T-helper 2 cell treated with Interferon-gamma antibody and Interleukin-4, amounts not matched to agents 5 μg/mL and 100 μg/mL, for 36 hours (primary cell): ENCODE measurements at regions not wholly inside any gene's neighbourhood (a gene's known extent, or its start where the extent isn't known, plus 50 kb on each side); places are given as distances from the start of the nearest gene placed in this dataset.

Source experiments
- DNase-seq: peaks from one replicate; pipeline ENCODE4 v3.0.0; 2021; ENCODE audit warnings: low spot score
- H3K27ac Mint-ChIP-seq: one replicate; pipeline ENCODE4 v1.8.0; 2021; ENCODE audit warnings: mild to moderate bottlenecking, mixed read lengths
- H3K27me3 Mint-ChIP-seq: one replicate; pipeline ENCODE4 v1.8.0; 2021; ENCODE audit warnings: low read depth, mixed read lengths
- H3K36me3 Mint-ChIP-seq: one replicate; pipeline ENCODE4 v1.8.0; 2021; ENCODE audit warnings: low read depth, mixed read lengths
- H3K4me1 Mint-ChIP-seq: one replicate; pipeline ENCODE4 v1.8.0; 2021; ENCODE audit warnings: low read depth, mixed read lengths
- H3K4me3 Mint-ChIP-seq: one replicate; pipeline ENCODE4 v1.8.0; 2022; ENCODE audit warnings: mild to moderate bottlenecking, moderate library complexity, mixed read lengths
- H3K9me3 Mint-ChIP-seq: one replicate; pipeline ENCODE4 v1.8.0; 2021; ENCODE audit warnings: mixed read lengths

DNA sequence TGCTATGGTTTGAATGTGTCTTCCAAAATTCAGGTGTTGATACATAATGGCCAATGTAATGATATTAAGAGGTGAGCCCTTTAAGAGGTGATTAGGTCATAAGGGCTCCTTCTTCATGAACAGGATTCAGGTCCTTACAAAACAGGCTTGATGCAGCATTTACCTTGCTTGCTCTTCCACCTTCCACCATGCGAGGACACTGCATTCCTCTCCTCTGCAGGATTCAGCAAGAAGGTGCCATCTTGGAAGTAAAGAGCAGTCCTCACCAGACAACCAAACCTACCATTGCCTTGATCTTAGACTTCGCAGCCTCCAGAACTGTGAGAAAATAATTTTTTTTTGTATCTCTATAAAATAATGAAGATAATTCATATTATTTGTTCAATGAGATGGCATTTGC lies 314.0 kb upstream of the SMARCA2 start:
- Mint-ChIP-seq H3K4me3 (no peak overlapping the region), H3K27me3 (peaks cover 2% of the 10 kb centered on the region), H3K36me3 (no peaks in the 10 kb centered on the region), H3K27ac (no peak overlapping the region), H3K9me3 (no peaks in the 10 kb centered on the region), H3K4me1 (no peaks in the 10 kb centered on the region)
- no peak for DNase-seq

DNA sequence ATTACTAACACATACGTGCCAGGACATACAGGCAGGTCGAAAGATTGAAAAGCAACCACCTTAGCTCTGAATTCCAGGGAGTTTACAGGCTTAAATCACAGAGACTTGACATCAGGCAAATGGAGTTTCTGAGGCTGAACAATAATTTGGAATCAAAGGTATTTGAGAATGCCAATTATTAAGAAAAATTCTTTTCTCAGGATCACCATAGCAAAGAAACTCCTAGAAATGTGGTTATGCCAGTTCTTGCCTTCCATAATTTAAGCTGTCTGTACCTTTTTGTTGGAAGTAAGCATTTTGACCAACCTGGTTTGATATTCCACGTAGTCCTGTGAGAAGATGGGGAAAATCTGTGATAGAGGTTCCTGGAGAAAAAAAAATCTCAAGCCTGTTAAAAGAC lies 312.4 kb upstream of the SMARCA2 start:
- DNase-seq, result no peak
- no peaks in the 10 kb centered on the region for H3K9me3 Mint-ChIP-seq
- no peak overlapping the region for H3K27ac Mint-ChIP-seq
- no peaks in the 10 kb centered on the region for H3K4me1 Mint-ChIP-seq
- no peaks in the 10 kb centered on the region for H3K36me3 Mint-ChIP-seq
- no peak overlapping the region for H3K4me3 Mint-ChIP-seq
- peaks cover 5% of the 10 kb centered on the region for H3K27me3 Mint-ChIP-seq

DNA sequence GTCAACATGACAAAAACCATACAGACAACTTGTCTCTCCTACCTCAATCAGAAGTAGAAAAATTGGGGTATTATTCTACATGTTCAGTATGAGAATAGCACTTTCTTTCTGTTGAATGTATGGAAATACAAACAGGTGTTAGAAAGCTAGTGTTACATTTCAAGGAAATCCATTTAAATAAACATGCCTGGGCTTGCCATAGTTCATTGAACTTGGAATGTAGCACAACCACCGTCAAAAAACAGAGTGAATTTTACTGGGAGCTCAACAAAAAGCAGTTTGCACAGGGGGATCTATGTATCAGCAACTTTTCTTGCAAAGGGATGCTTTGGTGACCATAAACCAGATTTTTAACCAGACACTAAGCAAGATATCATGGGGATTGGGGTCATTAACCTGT lies 307.9 kb upstream of the SMARCA2 start:
- Mint-ChIP-seq H3K9me3 (no peaks in the 10 kb centered on the region), H3K36me3 (no peaks in the 10 kb centered on the region), H3K4me3 (no peak overlapping the region), H3K27ac (no peak overlapping the region), H3K4me1 (no peaks in the 10 kb centered on the region), H3K27me3 (peaks cover 16% of the 10 kb centered on the region)
- DNase-seq, result no peak

DNA sequence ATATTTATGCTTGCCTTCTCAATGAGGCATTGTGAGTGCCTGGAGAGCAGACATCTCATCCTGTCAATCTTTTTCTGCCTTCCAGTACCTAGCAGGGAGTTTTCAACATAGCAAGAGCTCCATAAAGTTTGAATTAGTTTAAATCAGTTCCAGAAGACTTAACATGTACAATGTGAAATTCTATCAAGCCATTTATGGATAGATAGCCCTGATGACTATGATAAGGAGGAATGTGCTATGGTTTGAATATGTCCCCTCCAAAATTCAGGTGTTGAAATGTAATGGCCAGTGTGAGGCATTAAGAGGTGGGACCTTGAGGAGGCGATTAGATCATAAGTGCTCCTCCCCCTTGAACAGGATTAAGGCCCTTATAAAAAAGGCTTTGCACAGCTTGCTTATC lies 306.9 kb upstream of the SMARCA2 start:
- Mint-ChIP-seq H3K27me3 (peaks cover 18% of the 10 kb centered on the region), H3K4me3 (no peak overlapping the region), H3K9me3 (no peaks in the 10 kb centered on the region), H3K27ac (no peak overlapping the region), H3K4me1 (no peaks in the 10 kb centered on the region), H3K36me3 (no peaks in the 10 kb centered on the region)
- DNase-seq, result no peak

DNA sequence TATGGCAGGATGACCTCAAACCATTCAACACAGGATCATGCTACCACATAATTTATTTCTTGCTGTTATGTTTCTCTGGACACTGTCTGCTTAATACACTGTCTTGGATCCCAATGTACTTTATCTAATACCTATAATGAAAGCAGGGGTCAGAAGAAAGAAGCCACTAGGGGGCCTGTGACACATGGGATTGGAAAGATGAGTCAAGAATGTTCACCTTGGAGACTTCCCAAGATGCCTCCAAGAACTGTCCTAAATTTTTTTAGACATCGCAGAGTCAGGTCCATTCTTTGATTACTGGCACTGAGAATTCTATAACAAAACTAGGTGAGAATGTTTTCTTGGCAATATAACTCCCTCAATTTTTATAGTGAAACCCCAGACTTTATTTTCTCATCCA lies 305.8 kb upstream of the SMARCA2 start:
- no peaks in the 10 kb centered on the region for H3K36me3 Mint-ChIP-seq
- H3K27me3 Mint-ChIP-seq, result peaks cover 15% of the 10 kb centered on the region
- no peak for DNase-seq
- no peak overlapping the region for H3K27ac Mint-ChIP-seq
- H3K9me3 Mint-ChIP-seq, result no peaks in the 10 kb centered on the region
- H3K4me1 Mint-ChIP-seq, result no peaks in the 10 kb centered on the region
- no peak overlapping the region for H3K4me3 Mint-ChIP-seq

DNA sequence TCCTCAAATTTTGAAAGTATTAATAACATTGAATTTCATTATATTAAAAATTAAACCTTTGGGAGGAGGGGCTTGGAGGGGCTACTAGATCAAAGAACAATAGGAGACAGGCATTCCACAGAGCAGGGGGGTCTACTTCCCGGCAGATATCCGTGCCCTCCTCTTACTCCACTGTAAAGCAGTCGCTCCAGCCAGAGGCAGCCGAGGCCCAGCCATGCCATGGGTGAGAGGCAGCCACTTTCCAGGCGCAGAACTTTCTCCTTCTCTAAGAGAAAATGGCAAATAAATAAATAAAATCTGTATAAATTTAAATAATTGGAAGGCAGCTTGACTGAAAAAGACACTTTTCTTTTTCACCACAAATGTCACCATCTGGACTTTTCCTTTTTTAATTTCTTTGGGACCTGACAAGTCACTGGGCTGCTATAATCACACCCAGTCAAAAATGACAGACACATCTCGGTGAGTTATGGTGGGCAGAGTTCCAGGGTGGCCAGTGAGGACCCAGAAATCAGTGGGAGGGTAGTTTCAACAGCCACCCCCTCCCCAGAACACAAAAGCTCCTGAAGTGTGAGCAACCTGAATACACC lies 302.2 kb upstream of the SMARCA2 start:
- Mint-ChIP-seq H3K4me3 (no peak overlapping the region), H3K27ac (no peak overlapping the region), H3K9me3 (no peaks in the 10 kb centered on the region), H3K36me3 (no peaks in the 10 kb centered on the region), H3K27me3 (peaks cover 13% of the 10 kb centered on the region), H3K4me1 (no peaks in the 10 kb centered on the region)
- no peak for DNase-seq

DNA sequence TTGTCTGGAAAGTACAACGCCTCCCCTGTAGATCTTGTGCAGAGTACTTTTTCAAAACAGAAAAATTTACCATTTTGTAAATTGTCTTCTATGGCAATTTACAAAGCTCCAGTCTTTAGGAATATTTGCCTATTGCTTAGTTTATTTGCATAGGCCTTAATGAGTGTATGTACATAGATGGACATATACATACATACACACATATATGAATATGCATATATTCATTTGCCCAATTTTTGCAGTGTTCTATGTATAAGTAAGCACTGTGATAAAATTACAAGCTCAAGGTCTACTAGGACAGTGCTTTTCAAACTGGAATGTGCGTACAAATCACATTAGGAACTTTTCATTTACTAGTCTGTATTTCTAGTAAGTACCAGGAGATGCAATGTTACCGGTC lies 301.3 kb upstream of the SMARCA2 start:
- no peaks in the 10 kb centered on the region for H3K36me3 Mint-ChIP-seq
- H3K9me3 Mint-ChIP-seq, result no peaks in the 10 kb centered on the region
- DNase-seq, result no peak
- no peak overlapping the region for H3K4me3 Mint-ChIP-seq
- H3K4me1 Mint-ChIP-seq, result no peaks in the 10 kb centered on the region
- no peak overlapping the region for H3K27ac Mint-ChIP-seq
- H3K27me3 Mint-ChIP-seq, result peaks cover 10% of the 10 kb centered on the region

DNA sequence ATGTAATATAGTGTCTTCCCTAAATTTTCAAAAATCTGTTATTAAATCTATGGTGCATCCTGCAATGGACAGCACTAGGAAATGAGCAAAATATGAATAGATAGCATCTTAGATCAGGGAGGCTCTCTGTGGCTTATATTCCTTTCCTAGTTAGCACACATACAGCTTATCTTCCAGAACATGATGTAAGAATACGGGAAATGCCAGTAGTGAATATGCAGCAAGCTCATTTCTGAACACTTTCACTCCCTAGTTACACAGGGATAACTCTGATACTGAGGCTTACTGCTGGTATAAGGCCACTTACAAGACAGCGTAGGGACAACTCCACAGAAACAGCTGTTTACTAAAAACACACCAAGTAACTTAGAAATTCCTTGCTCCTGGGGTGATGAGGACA lies 297.3 kb upstream of the SMARCA2 start:
- H3K9me3 Mint-ChIP-seq, result no peaks in the 10 kb centered on the region
- H3K27ac Mint-ChIP-seq, result no peak overlapping the region
- DNase-seq, result no peak

DNA sequence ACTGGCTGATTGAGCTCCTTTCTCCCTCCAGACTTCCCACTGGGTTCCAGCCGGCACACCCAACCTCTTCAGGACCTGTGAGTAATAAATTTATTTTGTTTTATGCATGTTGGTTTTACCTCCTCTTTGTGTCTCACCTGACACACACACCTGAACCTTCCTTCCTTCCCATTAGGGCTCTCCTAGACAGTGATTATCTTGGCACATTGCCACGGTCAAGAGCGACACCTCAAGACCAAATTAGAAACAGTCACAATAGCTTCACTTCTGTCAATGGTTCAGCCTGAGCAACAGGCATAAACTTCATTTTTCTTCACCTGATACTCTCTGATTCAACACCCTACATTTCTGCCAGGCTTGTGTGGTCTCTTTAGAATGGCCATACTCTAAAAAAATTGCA lies 296.3 kb upstream of the SMARCA2 start:
- Mint-ChIP-seq H3K27me3 (peaks cover 3% of the 10 kb centered on the region), H3K36me3 (no peaks in the 10 kb centered on the region), H3K4me1 (no peaks in the 10 kb centered on the region), H3K9me3 (no peaks in the 10 kb centered on the region), H3K4me3 (no peak overlapping the region), H3K27ac (no peak overlapping the region)
- no peak for DNase-seq

More for the DNA sequence above, 297.3 kb upstream of the SMARCA2 start:
- H3K4me3 Mint-ChIP-seq, result no peak overlapping the region
- H3K27me3 Mint-ChIP-seq, result peaks cover 3% of the 10 kb centered on the region
- H3K36me3 Mint-ChIP-seq, result no peaks in the 10 kb centered on the region
- H3K4me1 Mint-ChIP-seq, result no peaks in the 10 kb centered on the region

DNA sequence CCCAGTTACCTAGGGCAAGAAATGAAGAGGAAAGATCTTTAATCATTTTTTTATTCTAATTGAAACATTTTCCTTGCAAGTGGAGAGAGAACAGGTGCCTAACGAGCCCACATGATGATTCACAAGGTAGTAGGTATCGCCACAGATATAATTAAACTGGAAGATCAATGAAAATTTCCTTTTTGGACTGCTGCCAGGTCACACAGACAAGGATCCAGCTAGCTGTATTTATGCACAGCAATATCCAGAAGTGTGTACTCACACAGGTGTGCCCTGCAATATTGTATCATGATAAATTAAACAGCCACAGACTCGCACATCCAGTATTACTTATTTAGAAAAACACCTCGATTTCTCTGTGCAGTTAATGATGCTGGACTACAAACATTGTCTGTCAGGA lies 294.0 kb upstream of the SMARCA2 start:
- no peak for DNase-seq
- Mint-ChIP-seq H3K36me3 (no peaks in the 10 kb centered on the region), H3K4me1 (no peaks in the 10 kb centered on the region), H3K27me3 (peaks cover 3% of the 10 kb centered on the region), H3K27ac (no peak overlapping the region), H3K4me3 (no peak overlapping the region), H3K9me3 (no peaks in the 10 kb centered on the region)

DNA sequence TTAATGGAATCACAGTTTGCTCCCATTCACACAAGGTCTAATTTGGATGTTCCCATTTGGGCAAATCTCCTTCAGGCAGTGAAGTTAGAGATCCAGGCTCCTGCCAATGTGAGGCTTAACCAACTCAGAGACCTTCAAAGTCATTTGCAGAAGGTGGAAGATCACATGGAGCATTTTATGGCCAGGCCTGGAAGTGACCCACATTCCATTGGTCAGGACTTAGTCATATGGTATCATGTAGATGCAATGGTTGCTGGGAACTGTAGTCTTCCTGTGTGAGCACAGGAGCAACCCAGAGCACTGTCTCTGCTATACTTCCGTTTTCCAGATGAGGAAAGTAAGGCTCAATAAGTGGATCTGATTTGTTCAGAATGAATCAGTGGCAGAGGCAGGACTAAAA lies 292.7 kb upstream of the SMARCA2 start:
- Mint-ChIP-seq H3K9me3 (no peaks in the 10 kb centered on the region), H3K4me3 (no peak overlapping the region), H3K27me3 (peaks cover 3% of the 10 kb centered on the region), H3K27ac (no peak overlapping the region), H3K36me3 (no peaks in the 10 kb centered on the region), H3K4me1 (no peaks in the 10 kb centered on the region)
- DNase-seq, result no peak

DNA sequence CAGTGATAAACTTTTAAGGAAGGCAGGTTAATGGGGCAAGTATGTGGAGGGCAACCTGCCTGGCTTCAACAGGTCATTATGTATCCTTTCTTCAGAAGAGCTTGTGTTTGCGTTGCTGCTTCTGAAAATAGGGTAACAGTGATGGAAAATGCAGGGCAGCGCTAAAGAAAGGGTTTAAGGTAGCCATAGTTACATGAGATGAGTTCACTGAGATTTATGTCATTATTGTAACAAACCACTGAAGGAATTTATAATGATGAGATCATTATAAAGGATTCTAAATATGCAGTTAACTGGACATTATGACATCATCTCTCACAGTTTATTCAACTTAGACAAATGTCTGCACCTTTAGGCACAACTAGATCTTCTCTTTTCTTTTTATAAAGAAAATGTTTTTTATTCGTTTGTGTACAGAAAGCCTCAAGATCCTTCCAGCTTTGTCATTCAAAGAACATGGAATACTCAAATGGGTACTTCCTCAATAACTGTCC lies 291.6 kb upstream of the SMARCA2 start:
- no peaks in the 10 kb centered on the region for H3K9me3 Mint-ChIP-seq
- H3K4me3 Mint-ChIP-seq, result no peak overlapping the region
- H3K27ac Mint-ChIP-seq, result no peak overlapping the region
- no peak for DNase-seq
- H3K4me1 Mint-ChIP-seq, result no peaks in the 10 kb centered on the region
- H3K27me3 Mint-ChIP-seq, result peaks cover 3% of the 10 kb centered on the region
- H3K36me3 Mint-ChIP-seq, result no peaks in the 10 kb centered on the region

DNA sequence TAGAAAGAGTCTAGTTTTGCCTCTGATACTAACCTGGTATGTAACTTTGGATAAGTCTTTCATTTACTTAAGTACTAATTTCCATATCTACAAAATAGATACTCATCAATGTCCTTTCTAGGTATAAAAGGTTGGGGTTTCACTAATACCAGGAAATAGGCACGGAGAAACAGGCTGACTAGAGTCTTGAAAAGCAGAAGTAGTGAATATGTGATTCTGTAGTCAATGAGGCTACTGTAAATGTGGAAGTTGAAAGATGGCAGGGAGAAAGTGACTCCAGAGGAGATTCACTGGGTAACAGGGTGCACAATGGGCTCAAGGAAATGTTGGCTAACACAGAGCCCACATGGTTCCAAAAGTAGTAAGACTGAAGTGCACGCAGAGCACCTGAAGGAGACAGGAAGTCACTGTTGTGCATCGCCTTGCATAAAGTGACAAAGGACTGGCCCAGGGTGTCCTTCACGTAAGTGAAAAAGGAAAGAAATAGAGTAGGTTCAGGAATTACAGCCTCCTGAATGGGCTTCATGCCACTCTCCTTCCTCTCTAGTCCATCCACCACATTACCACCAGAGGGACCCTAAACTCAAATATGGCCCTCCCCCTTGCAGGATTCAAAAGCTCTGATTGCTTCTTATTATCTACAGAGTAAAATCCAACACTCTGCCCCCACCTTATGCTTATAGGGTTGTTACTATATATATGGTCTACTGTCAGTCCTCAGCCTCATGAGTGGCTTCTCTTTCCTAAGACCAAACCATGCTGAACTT lies 288.0 kb upstream of the SMARCA2 start:
- Mint-ChIP-seq H3K27ac (no peak overlapping the region), H3K9me3 (no peaks in the 10 kb centered on the region), H3K4me1 (no peaks in the 10 kb centered on the region), H3K4me3 (no peak overlapping the region), H3K36me3 (no peaks in the 10 kb centered on the region), H3K27me3 (no peaks in the 10 kb centered on the region)
- DNase-seq, result no peak

DNA sequence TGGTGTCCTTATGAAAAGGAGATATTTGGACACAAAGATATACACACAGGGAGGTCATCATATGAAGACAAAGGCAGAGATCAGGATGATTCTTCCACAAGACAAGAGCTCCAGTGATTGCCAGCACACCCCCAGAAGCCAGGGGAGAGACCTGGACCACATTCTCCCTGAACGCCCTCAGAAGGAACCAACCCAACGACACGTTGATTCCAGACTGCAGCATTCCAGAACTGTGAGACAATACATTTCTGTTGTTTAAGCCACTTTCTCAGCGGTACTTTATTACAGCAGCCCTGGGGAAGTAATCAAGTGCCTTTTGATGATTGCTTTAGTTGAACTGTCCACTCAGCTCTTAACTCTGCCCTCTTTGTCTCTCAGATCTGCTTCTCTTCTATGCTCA lies 285.5 kb upstream of the SMARCA2 start:
- no peaks in the 10 kb centered on the region for H3K36me3 Mint-ChIP-seq
- no peak overlapping the region for H3K27ac Mint-ChIP-seq
- H3K9me3 Mint-ChIP-seq, result no peaks in the 10 kb centered on the region
- H3K27me3 Mint-ChIP-seq, result peaks cover 3% of the 10 kb centered on the region
- H3K4me1 Mint-ChIP-seq, result no peaks in the 10 kb centered on the region
- DNase-seq, result no peak
- no peak overlapping the region for H3K4me3 Mint-ChIP-seq

DNA sequence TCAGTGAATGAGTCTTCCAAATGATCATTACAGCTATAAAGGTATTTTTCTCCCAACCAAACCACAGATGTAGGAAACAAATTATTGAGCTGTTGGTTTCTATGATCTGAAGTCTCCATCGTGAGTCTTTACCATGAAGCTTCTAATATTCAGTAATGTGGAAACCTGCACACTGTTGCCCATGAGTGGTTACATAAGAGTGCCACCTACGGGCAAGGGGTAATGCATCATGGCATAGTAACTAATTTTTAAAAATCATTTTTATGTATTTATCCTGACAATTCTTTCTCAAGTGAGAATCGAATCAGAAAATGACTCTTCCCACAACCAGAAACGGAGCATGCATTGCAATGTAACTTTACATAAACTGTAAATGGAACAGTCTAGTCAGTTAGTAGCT lies 282.5 kb upstream of the SMARCA2 start:
- Mint-ChIP-seq H3K9me3 (no peaks in the 10 kb centered on the region), H3K36me3 (no peaks in the 10 kb centered on the region), H3K27me3 (peaks cover 3% of the 10 kb centered on the region), H3K4me1 (no peaks in the 10 kb centered on the region), H3K27ac (no peak overlapping the region), H3K4me3 (no peak overlapping the region)
- no peak for DNase-seq
